H1 (cell line): ENCODE measurements at regions not wholly inside any gene's neighbourhood (a gene's known extent, or its start where the extent isn't known, plus 50 kb on each side); places are given as distances from the start of the nearest gene placed in this dataset.

Source experiments
- CTCF ChIA-PET: fragments of 300-600 bp; sonication (Branson Sonifier 250); formaldehyde crosslinking; loops from one replicate; lab custom pipeline; 2021; ENCODE audit not compliant: partially characterized antibody; lab: Charles Lee
- POLR2A ChIA-PET: fragments of 300-600 bp; sonication (Branson Sonifier 250); formaldehyde crosslinking; loops from one replicate; lab custom pipeline; 2021; ENCODE audit warnings: inconsistent platforms; ENCODE audit not compliant: partially characterized antibody; lab: Charles Lee
- DNase-seq, 2 experiments: peaks; one replicate each; pipeline versions ENCODE4 v3.0.0 to v3.0.0-alpha.2; 2010 to 2022; ENCODE audit warnings: low spot score in 2 of 2, low read depth in 1 of 2, mixed read lengths in 1 of 2
- FAIRE-seq: peaks from 2 replicates; lab custom pipeline; 2011; peaks lifted over from hg19 to GRCh38; lab: Jason Lieb, UNC
- H2AFZ ChIP-seq: 2 replicates; pipeline ENCODE4 v1.8.1; 2012; ENCODE audit warnings: low read length, inconsistent platforms
- H2AK5ac ChIP-seq: 2 replicates; pipeline ENCODE4 v1.6.1; 2013; ENCODE audit warnings: low read depth, low read length
- H2BK120ac ChIP-seq: replicated peaks from 2 replicates; pipeline ENCODE3; 2013; ENCODE audit warnings: low read depth, low read length, inconsistent platforms
- H2BK12ac ChIP-seq: 2 replicates; pipeline ENCODE4 v1.6.1; 2013; ENCODE audit warnings: low read depth, low read length
- H2BK15ac ChIP-seq: 2 replicates; pipeline ENCODE4 v1.6.1; 2013; ENCODE audit warnings: low read length
- H2BK20ac ChIP-seq: 2 replicates; pipeline ENCODE4 v1.6.1; 2013; ENCODE audit warnings: low read length
- H2BK5ac ChIP-seq: 2 replicates; pipeline ENCODE4 v1.6.1; 2013; ENCODE audit warnings: low read depth, low read length
- H3K14ac ChIP-seq: 2 replicates; pipeline ENCODE4 v1.6.1; 2013; ENCODE audit warnings: inconsistent platforms; ENCODE audit not compliant: insufficient read length
- H3K18ac ChIP-seq: 2 replicates; pipeline ENCODE4 v1.6.1; 2013; ENCODE audit warnings: low read length; ENCODE audit errors: extremely low read depth
- H3K23ac ChIP-seq: 2 replicates; pipeline ENCODE4 v1.6.1; 2013; ENCODE audit warnings: inconsistent platforms; ENCODE audit not compliant: insufficient read length
- H3K23me2 ChIP-seq: 2 replicates; pipeline ENCODE4 v1.6.1; 2013; ENCODE audit warnings: low read depth, low read length
- H3K27ac ChIP-seq: 2 replicates; pipeline ENCODE4 v1.6.1; 2011; ENCODE audit warnings: low read depth, low read length, inconsistent platforms
- H3K27me3 ChIP-seq, 4 experiments: replicated peaks in 1 of 4; 1 replicate in 1 of 4; 2 replicates in 3 of 4; pipeline versions ENCODE4 v1.6.1 to v1.8.1; 2011 to 2013; ENCODE audit warnings: low read length in 3 of 4, mild to moderate bottlenecking in 3 of 4, inconsistent platforms in 2 of 4, mixed read lengths in 2 of 4, moderate library complexity in 1 of 4; ENCODE audit not compliant: control insufficient read depth in 3 of 4, insufficient read depth in 3 of 4; ENCODE audit errors: extremely low read depth in 1 of 4
- H3K36me3 ChIP-seq, 4 experiments: 2 replicates each; pipeline versions ENCODE4 v1.6.1 to v1.8.1; 2011 to 2013; ENCODE audit warnings: mild to moderate bottlenecking in 4 of 4, low read length in 3 of 4, moderate library complexity in 2 of 4, control low read depth in 1 of 4, inconsistent platforms in 1 of 4; ENCODE audit not compliant: insufficient read depth in 4 of 4, control insufficient read depth in 2 of 4
- H3K4ac ChIP-seq: replicated peaks from 2 replicates; pipeline ENCODE3; 2013; ENCODE audit warnings: low read length, low read depth, mixed read lengths, inconsistent platforms; ENCODE audit not compliant: insufficient read length
- H3K4me1 ChIP-seq, 4 experiments: replicated peaks in 1 of 4; 1 replicate in 1 of 4; 2 replicates in 3 of 4; pipeline versions ENCODE4 v1.6.1 to v1.8.1; 2011 to 2013; ENCODE audit warnings: low read length in 3 of 4, inconsistent platforms in 2 of 4, mixed read lengths in 1 of 4; ENCODE audit not compliant: insufficient read depth in 4 of 4, control insufficient read depth in 3 of 4
- H3K4me2 ChIP-seq, 2 experiments: 2 replicates each; pipeline versions ENCODE4 v1.6.1 to v1.8.1; 2011 to 2013; ENCODE audit warnings: low read depth in 2 of 2, low read length in 2 of 2, control low read depth in 1 of 2, inconsistent platforms in 1 of 2, mild to moderate bottlenecking in 1 of 2; ENCODE audit not compliant: insufficient read depth in 1 of 2
- H3K4me3 ChIP-seq, 4 experiments: fragments of 200-600, 300-600 bp in 1 of 4; sonication (generic), shearing (Covaris generic), sonication (Bioruptor Twin) in 1 of 4; 2 replicates each; pipeline versions ENCODE4 v1.5.1 to v1.8.1; 2011 to 2016; ENCODE audit warnings: low read length in 4 of 4, low read depth in 3 of 4, control low read depth in 2 of 4, inconsistent platforms in 2 of 4, mild to moderate bottlenecking in 2 of 4, mixed read lengths in 1 of 4, moderate library complexity in 1 of 4; ENCODE audit not compliant: insufficient read depth in 2 of 4; ENCODE audit errors: extremely low read depth in 1 of 4
- H3K56ac ChIP-seq: replicated peaks from 2 replicates; pipeline ENCODE3; 2013; ENCODE audit warnings: low read depth, mild to moderate bottlenecking, mixed read lengths, low read length, inconsistent platforms; ENCODE audit not compliant: insufficient read length
- H3K79me1 ChIP-seq: 2 replicates; pipeline ENCODE4 v1.6.1; 2013; ENCODE audit warnings: low read depth, low read length, control low read depth
- H3K79me2 ChIP-seq, 2 experiments: 2 replicates each; pipeline versions ENCODE4 v1.6.1 to v1.8.1; 2012 to 2013; ENCODE audit warnings: low read length in 2 of 2, mild to moderate bottlenecking in 2 of 2, inconsistent platforms in 1 of 2; ENCODE audit not compliant: insufficient read depth in 2 of 2, control insufficient read depth in 1 of 2
- H3K9ac ChIP-seq, 4 experiments: replicated peaks in 1 of 4; 1 replicate in 1 of 4; 2 replicates in 3 of 4; pipeline versions ENCODE4 v1.6.1 to v1.8.1; 2011 to 2013; ENCODE audit warnings: low read depth in 3 of 4, low read length in 3 of 4, control low read depth in 2 of 4, mild to moderate bottlenecking in 2 of 4, moderate library complexity in 2 of 4, inconsistent platforms in 1 of 4; ENCODE audit errors: extremely low read depth in 1 of 4
- H3K9me3 ChIP-seq, 2 experiments: 2 replicates each; pipeline versions ENCODE4 v1.6.1 to v1.8.1; 2012 to 2013; ENCODE audit warnings: mild to moderate bottlenecking in 2 of 2, moderate library complexity in 2 of 2, control low read depth in 1 of 2, inconsistent platforms in 1 of 2, low read depth in 1 of 2, low read length in 1 of 2, mixed read lengths in 1 of 2; ENCODE audit not compliant: insufficient read depth in 2 of 2
- H4K20me1 ChIP-seq, 2 experiments: replicated peaks in 1 of 2; 2 replicates each; pipeline versions ENCODE3 to v1.8.1; 2011 to 2013; ENCODE audit warnings: inconsistent platforms in 2 of 2, low read length in 2 of 2, mild to moderate bottlenecking in 1 of 2; ENCODE audit not compliant: insufficient read depth in 2 of 2, control insufficient read depth in 1 of 2
- H4K5ac ChIP-seq: 2 replicates; pipeline ENCODE4 v1.6.1; 2013; ENCODE audit warnings: low read length, low read depth, mixed read lengths, inconsistent platforms; ENCODE audit not compliant: insufficient read length
- H4K8ac ChIP-seq: 2 replicates; pipeline ENCODE4 v1.8.0; 2013; ENCODE audit warnings: mild to moderate bottlenecking, moderate library complexity, low read length, inconsistent platforms; ENCODE audit not compliant: insufficient read depth; ENCODE audit errors: extremely low read depth
- H4K91ac ChIP-seq: replicated peaks from 2 replicates; pipeline ENCODE3; 2013; ENCODE audit warnings: low read length, mixed read lengths, inconsistent platforms; ENCODE audit not compliant: insufficient read length
- CHD2 ChIP-seq: IDR thresholded peaks from 2 replicates; pipeline ENCODE4 v1.6.1; 2012; ENCODE audit warnings: low read length, improper control_type of control experiment
- EZH2 ChIP-seq: fragments of 200-600 bp; sonication (generic); IDR thresholded peaks from 2 replicates; pipeline ENCODE4 v1.7.1; 2012; ENCODE audit warnings: low read depth, mild to moderate bottlenecking, moderate library complexity, low read length, inconsistent platforms; ENCODE audit not compliant: severe bottlenecking
- HDAC2 ChIP-seq, 2 experiments: fragments of 300-600 bp in 1 of 2; sonication (generic) in 1 of 2; IDR thresholded peaks; 2 replicates each; pipeline ENCODE4 v1.6.1; 2011 to 2012; ENCODE audit warnings: low read depth in 2 of 2, low read length in 2 of 2, mild to moderate bottlenecking in 2 of 2, moderate library complexity in 2 of 2, borderline replicate concordance in 1 of 2, inconsistent platforms in 1 of 2
- NANOG ChIP-seq: IDR thresholded peaks from 2 replicates; pipeline ENCODE4 v1.6.1; 2011; ENCODE audit warnings: low read length, low read depth, mild to moderate bottlenecking, inconsistent platforms; ENCODE audit not compliant: insufficient read depth, poor library complexity, severe bottlenecking
- PHF8 ChIP-seq: fragments of 200-600 bp; sonication (generic); conservative IDR thresholded peaks from 2 replicates; pipeline ENCODE4 v1.7.1; 2012; ENCODE audit warnings: low read depth, mild to moderate bottlenecking, inconsistent platforms, low read length, moderate library complexity
- POU5F1 ChIP-seq: IDR thresholded peaks from 2 replicates; pipeline ENCODE4 v1.6.1; 2011; ENCODE audit warnings: low read depth, mild to moderate bottlenecking, low read length, moderate library complexity
- RBBP5 ChIP-seq: IDR thresholded peaks from 2 replicates; pipeline ENCODE4 v1.7.1; 2012; ENCODE audit warnings: low read depth, mild to moderate bottlenecking, inconsistent platforms, low read length, moderate library complexity, borderline replicate concordance
- RNF2 ChIP-seq: fragments of 200-900, 300-1000 bp; sonication (generic); IDR thresholded peaks from 2 replicates; pipeline ENCODE4 v1.7.1; 2016; ENCODE audit warnings: borderline replicate concordance, low read depth, mild to moderate bottlenecking, antibody characterized with exemption, low read length; ENCODE audit not compliant: poor library complexity, severe bottlenecking; ENCODE audit errors: missing control alignments
- SP1 ChIP-seq: IDR thresholded peaks from 2 replicates; pipeline ENCODE4 v1.6.1; 2011; ENCODE audit warnings: low read depth, low read length
- TCF12 ChIP-seq: IDR thresholded peaks from 2 replicates; pipeline ENCODE4 v1.6.1; 2011; ENCODE audit warnings: low read depth, mild to moderate bottlenecking, low read length
- TEAD4 ChIP-seq: IDR thresholded peaks from 2 replicates; pipeline ENCODE4 v1.6.1; 2012; ENCODE audit warnings: low read depth, low read length, inconsistent platforms, mixed read lengths
- YY1 ChIP-seq: IDR thresholded peaks from 2 replicates; pipeline ENCODE4 v1.6.1; 2011; ENCODE audit warnings: low read depth, mild to moderate bottlenecking, low read length
- WGBS, 2 experiments: shearing (Covaris generic) in 1 of 2; methylation state at CpG; one replicate each; pipeline versions ENCODE4 v1.1.6 to v1.1.7; 2013 to 2015; ENCODE audit warnings: low lambda C conversion rate in 2 of 2, mixed read lengths in 2 of 2, inconsistent platforms in 1 of 2, low coverage in 1 of 2, missing lambda C conversion rate in 1 of 2; ENCODE audit not compliant: insufficient replicate concordance in 2 of 2, insufficient coverage in 1 of 2, insufficient read length in 1 of 2; ENCODE audit errors: extremely low coverage in 1 of 2, missing lambda C conversion rate in 1 of 2; 5-methylcytosine and 5-hydroxymethylcytosine counted together

DNA sequence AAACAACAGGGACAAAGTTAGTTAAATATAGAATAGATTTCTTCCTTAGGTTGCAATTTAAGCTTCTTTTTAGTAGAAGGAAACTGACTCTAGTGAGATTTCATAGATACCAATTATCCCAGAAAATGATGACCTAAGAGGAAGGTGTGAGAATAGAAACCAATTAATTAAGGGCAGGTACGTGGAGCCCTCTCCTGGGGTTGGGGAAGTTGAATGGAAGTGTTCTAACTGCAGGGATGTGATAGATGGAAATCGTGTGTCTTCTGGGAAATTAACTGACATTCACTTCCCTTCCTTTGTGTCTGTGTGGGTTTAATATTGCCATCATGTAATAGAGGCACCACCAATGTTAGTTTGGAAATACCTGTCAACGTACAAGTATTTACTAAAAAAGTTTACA is 204.1 kb upstream of the ANK2 start:
- no peak for FAIRE-seq
- no peaks in the 10 kb centered on the region; the same call in 1 of the 2 replicates for H3K23me2 ChIP-seq
- no peak overlapping the region for H4K8ac ChIP-seq

More for the DNA sequence above, 204.1 kb upstream of the ANK2 start:
- Histone ChIP-seq H2BK20ac (no peak overlapping the region), H3K18ac (no peak overlapping the region), H3K36me3 (no peaks in the 10 kb centered on the region)
- TF ChIP-seq POU5F1 (no peak), YY1 (no peak), CHD2 (no peak), RNF2 (no peak), TEAD4 (no peak), SP1 (no peak), TCF12 (no peak), RBBP5 (no peak), NANOG (no peak), HDAC2 (IDR thresholded peaks at IDR 0.05; ENCODE audit: borderline replicate concordance in 1 of 2, low read depth in 2 of 2, low read length in 2 of 2) (no peak), PHF8 (no peak), EZH2 (no peak)
- TF ChIP-seq, all 59 proteins: peak for 0
- Histone ChIP-seq H2AFZ (no peak overlapping the region), H2BK15ac (no peak overlapping the region), H4K91ac (no peak overlapping the region), H4K5ac (no peak overlapping the region), H2BK120ac (no peak overlapping the region), H3K9me3 (no peaks in the 10 kb centered on the region), H2BK5ac (no peak overlapping the region), H3K23ac (no peak overlapping the region), H3K14ac (no peak overlapping the region), H3K4me1 (no peaks in the 10 kb centered on the region; a peak in 1 of 7 replicates), H3K27ac (no peak overlapping the region), H2AK5ac (no peak overlapping the region), H3K4me2 (no peak overlapping the region), H3K79me1 (no peaks in the 10 kb centered on the region), H3K9ac (no peak overlapping the region), H3K79me2 (0 out of 4 replicates have a peak, but pooled peaks cover 0 to 3% of the 10 kb centered on the region in 2 experiments), H3K4me3 (no peak overlapping the region), H4K20me1 (no peaks in the 10 kb centered on the region), H3K27me3 (no peaks in the 10 kb centered on the region), H3K4ac (no peak overlapping the region), H2BK12ac (no peak overlapping the region), H3K56ac (no peak overlapping the region)
- CTCF ChIA-PET: interaction anchor here (1.1 to 1.8 kb wide), 4 partner anchors 8 to 211 kb away, joined by 3 to 4 read pairs (median 4); no protein-coding TSS in a partner anchor
- POLR2A ChIA-PET: interaction anchor here (0.8 kb wide), 1 partner anchor 9 kb away, joined by 3 read pairs; no protein-coding TSS in a partner anchor
- no peak for DNase-seq
- WGBS, 2 experiments: 94% methylated on average over 3 of the region's 3 CpGs; no CpG with 5 or more reads in 1 of the 2 experiments
